ENCODE measurements at regions not wholly inside any gene's neighbourhood (a gene's known extent, or its start where the extent isn't known, plus 50 kb on each side); places are given as distances from the start of the nearest gene placed in this dataset.
"Not testable (repeated sequence)": the region's sequence is repeated elsewhere in the genome, so short reads cannot be mapped to it uniquely, and the experiment has no call there.

DNA sequence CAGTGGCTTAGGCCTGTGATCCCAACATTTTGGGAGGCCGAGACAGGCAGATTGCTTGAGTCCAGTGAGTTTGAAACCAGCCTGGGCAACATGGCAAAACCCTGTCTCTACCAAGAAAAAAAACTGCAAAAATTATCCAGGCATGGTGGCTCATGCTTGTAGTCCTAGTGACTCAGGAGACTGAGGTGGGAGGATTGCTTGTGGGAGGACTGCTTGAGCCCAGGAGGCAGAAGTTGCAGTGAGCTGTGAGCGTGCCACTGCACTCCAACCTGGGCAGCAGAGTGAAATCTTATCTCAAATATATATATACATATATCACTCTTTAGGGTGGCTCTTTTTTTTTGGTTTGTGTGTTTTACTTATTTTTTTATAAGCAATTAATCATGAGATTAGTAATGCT is 83.7 kb upstream of the WDR72 start:
- no peak for DNase-seq

DNA sequence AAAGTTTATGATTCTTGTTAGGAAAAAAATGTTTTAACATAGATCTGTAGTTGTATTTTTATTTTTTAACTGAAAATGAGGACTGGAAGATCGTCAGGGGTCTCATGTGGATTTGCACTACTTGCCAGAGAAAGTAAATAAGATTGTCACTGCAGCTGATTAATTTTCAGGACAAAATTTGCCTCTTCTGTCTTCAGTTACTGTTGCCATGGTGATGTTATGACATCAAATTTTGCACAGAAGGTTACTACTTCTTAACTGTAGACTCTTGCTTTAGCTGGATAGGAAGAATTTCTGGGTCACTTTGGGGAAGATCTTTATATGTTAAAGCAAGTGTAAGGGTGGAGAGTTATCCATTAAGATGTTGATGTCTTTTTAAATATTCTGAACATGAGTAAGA is 82.2 kb upstream of the WDR72 start:
- DNase-seq = no peak

GRCh38 chr15:53840681-53841080 is 81.2 kb upstream of the WDR72 start:
- no peak for DNase-seq

- DNase-seq = peak; percentile 66 to 76
Measured at GRCh38 chr15:53837263-53837662, 77.8 kb upstream of the WDR72 start.

DNA sequence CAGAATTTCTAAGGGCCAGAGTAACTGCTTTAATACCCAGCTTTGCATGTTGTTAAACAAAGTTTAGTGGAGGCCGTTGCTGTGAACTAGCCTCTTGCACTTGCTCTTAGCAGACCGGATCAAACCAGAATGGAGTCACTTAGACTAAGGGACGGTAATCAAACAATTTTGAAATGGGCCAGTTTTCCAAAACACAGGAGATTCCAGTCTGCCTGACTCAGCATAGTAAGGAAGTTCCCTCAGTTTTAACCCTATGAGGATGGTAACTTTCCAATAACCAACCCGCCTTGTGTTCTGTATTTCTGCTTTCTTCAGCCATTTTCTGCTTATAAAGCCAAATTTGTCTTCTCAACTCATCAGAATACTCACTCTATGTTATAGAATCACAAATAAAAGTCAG is 77.2 kb upstream of the WDR72 start:
- no peak for DNase-seq

DNA sequence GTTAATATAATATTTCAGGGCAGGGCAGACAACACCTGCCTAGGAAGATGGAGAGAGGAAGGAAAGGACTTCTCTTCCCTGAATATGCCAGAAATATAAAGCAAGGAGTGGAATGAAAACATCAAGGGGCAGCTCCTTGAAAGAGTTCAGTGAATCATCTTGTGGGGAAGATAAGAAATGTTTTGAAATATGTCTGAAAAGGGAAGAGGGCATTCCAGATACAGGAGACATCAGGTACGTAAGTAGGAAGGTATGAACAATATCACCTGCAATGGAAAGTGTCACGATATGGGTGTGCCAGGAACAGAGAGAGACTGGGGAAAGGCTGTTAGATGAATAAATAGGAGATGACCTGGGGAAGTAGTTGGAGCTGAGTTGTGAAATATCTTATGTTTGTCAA is 75.8 kb upstream of the WDR72 start:
- DNase-seq = no peak

DNA sequence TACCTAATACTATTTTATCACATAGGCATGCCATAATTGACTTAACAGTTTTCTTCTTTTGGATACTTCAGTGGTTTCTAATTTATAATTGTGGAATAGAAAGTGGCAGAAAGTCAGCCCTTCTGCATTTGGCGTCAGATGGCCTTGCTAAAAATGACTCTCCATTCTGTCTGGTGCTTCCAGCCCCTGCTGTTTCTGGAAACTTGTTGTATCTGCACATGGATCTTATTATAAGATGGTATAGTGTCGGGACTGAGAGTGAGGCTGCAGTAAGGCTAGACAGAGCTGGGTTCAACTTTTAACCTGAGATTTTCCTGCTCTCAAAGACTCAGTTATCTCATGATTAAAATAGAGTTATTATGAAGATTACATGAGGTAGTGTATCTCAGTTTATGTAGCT is 74.8 kb upstream of the WDR72 start:
- no peak for DNase-seq

DNA sequence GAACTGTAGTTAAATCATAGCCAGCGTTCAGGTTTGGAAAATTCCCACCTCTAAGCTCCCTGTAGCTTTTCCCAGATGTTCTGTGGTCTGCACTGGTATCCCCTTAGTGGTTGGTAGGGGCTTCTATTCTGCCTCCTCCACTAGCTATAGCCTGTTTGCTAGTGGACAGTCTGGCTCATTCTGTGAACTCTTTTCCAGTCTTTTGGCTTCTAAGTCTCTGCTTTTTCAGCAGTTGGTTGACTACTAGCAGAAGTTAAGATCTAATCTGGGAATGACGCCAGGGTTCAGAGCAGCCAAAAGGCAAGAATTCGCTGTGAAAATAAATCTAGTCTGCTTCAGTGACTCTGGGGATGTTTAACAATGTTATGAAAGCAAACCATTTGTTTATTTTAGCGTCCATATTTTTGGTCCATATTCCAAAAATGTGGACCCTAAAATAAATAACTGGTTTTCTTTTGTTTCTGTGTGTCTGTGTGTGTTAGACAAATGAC is 73.7 kb upstream of the WDR72 start:
- DNase-seq = no peak

DNA sequence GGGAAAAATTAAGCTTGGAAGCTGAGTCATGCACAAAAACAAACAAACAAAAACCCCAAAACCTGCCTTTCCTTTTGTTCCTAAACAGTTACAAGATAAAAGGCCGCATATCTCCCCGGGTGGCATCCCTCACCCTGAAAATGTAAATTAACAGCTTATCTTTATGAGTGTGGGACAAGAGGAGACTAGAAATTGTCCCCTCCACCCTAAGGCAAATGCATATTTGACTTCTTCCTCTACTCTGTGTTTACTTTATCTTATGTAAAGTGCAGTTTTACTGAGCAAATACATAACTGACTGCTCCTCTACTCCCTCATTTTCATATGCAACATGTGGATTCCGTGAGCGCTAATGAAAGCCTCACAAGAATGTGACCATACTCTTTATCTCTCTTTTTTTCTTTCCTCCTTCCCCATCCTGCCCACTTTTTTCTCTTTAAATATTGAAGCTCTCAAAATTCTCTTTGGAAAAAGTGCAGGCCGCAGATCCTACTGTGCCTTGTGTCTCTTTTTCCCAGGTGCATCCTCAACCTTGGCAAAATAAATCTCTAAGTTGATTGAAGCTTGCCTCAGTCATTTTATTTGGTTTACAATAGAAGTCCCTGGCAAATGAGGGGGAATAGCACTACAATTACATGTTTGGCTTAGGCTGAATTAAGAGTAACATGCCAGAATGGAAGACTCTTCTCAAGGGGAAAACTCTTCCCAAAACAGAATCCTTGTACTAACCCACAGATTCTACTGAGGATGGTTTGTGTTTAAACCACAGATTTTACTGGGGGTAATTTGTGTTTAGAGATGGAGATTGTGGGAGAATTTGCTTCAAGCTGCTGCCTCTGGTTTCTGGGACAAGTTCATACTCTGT is 72.7 kb upstream of the WDR72 start:
- DNase-seq = no peak

GRCh38 chr15:53830707-53831386 is 71.4 kb upstream of the WDR72 start:
- no peak for DNase-seq

DNA sequence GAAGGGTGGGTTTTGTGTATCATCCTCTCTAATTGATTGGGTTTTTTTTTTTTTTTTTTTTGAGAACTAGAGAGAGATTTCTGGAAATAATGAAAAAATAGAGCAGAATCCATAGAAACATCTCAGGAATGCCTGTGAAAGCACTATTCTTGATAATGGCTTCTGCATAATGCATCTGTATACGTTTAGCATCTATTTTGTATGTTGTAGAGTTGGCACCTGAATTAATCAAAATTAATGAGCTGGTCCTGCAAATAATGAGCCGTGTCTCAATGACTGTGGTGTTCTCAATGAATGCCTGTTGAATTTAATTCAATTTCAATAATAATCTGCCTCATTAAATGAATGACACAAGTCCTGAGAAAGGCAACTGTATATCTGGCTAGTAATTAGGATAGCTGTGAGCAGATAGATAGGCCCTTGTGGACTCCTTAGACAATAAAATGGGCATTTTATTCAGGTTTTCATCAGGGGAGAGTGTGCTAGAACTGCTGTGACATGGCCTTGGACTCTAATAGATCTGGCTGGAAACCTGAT is 70.5 kb upstream of the WDR72 start:
- no peak for DNase-seq

GRCh38 chr15:53829471-53829870 is 70.0 kb upstream of the WDR72 start:
- no peak for DNase-seq

GRCh38 chr15:53827355-53827754 is 67.9 kb upstream of the WDR72 start:
- DNase-seq = no peak

GRCh38 chr15:53811530-53811929 is 52.1 kb upstream of the WDR72 start:
- DNase-seq = no peak

GRCh38 chr15:53810306-53810705 is 50.8 kb upstream of the WDR72 start:
- DNase-seq = not testable (repeated sequence)

Measured in NCI-H187 (cell line).